ENCODE measurements at regions not wholly inside any gene's neighbourhood (a gene's known extent, or its start where the extent isn't known, plus 50 kb on each side); places are given as distances from the start of the nearest gene placed in this dataset.

DNA sequence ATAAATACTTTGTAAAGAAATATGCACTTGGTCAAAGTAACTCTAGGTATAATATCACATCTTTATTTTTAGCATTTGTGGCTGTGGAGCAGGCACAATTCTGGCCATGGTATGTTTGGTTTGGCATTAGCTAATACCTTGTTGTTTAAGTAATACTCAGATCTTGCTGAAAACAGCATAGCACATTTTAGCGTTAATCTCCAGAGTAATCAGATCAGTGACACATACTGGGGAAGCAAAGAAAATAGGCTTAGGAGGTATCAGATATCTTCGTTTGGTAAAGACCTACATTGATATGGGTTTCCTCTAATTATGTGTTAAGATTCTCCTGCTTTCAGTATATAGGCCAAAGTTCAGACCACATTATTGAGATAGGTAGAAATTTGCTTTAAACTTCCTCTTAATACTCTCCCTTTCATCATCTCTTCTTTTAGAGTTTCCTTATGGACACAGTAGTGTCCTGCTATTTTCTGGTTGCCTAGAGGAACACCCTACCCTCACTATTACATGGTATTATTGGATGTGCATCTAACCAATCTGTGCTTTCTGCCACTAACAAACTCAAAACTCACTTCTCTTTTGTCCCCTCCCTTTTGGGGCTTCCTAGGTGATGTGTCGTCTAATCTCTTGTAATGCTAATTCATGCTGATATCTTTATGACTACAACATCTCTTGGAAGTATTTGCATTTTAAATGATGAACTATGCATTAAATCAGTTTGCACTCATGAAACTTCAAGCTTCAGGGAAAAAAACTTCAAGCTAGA is 437.3 kb upstream of the ADAMTSL1 start:
- TF ChIP-seq EZH2 (IDR thresholded peaks at IDR 0.05; ENCODE audit: borderline replicate concordance, control insufficient read depth, low read depth, low read length) (no peak), POLR2A (IDR thresholded peaks at IDR 0.05; ENCODE audit: low read depth, low read length) (no peak), EP300 (IDR thresholded peaks at IDR 0.05; ENCODE audit: borderline replicate concordance in 1 of 2, control insufficient read depth in 1 of 2, low read depth in 2 of 2, low read length in 2 of 2) (no peak), RFX5 (IDR thresholded peaks at IDR 0.05; ENCODE audit: low read depth, low read length) (no peak), DPF2 (IDR thresholded peaks at IDR 0.05) (no peak), TAF1 (IDR thresholded peaks at IDR 0.05; ENCODE audit: borderline replicate concordance, low read depth, low read length) (no peak)
- TF ChIP-seq, protein P1, sequence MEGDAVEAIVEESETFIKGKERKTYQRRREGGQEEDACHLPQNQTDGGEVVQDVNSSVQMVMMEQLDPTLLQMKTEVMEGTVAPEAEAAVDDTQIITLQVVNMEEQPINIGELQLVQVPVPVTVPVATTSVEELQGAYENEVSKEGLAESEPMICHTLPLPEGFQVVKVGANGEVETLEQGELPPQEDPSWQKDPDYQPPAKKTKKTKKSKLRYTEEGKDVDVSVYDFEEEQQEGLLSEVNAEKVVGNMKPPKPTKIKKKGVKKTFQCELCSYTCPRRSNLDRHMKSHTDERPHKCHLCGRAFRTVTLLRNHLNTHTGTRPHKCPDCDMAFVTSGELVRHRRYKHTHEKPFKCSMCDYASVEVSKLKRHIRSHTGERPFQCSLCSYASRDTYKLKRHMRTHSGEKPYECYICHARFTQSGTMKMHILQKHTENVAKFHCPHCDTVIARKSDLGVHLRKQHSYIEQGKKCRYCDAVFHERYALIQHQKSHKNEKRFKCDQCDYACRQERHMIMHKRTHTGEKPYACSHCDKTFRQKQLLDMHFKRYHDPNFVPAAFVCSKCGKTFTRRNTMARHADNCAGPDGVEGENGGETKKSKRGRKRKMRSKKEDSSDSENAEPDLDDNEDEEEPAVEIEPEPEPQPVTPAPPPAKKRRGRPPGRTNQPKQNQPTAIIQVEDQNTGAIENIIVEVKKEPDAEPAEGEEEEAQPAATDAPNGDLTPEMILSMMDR (IDR thresholded peaks at IDR 0.05 in 2 of 3, conservative IDR thresholded peaks at IDR 0.05 in 1 of 3; ENCODE audit: control insufficient read depth in 2 of 3, extremely low read depth in 1 of 3, insufficient read depth in 1 of 3, low read depth in 3 of 3, low read length in 3 of 3): no peak
- TF ChIP-seq, protein P2, sequence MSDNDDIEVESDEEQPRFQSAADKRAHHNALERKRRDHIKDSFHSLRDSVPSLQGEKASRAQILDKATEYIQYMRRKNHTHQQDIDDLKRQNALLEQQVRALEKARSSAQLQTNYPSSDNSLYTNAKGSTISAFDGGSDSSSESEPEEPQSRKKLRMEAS (IDR thresholded peaks at IDR 0.05; ENCODE audit: low read depth, low read length): no peak
